ENCODE measurements at regions not wholly inside any gene's neighbourhood (a gene's known extent, or its start where the extent isn't known, plus 50 kb on each side); places are given as distances from the start of the nearest gene placed in this dataset.

DNA sequence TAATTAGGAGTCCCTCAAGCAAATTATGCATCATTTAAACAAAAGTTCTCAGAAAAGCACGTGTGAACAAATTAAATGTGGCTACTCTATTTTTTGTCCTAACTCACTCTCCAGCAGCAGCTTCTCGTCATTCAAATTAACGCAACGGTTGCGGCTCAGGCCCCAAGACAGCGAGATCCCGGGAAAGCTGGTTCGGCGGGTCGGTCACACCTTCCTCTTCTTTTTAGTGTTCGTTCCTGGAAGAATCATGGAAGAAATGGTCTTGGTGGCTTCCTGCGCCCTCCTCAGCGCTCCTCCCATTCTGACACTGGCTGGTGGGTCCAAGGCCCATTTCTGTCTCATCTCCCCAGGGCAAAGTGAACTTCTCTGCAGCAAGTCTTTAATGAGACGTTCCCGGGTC lies 382.8 kb upstream of the IRX1 start:
- TF ChIP-seq, protein P1, sequence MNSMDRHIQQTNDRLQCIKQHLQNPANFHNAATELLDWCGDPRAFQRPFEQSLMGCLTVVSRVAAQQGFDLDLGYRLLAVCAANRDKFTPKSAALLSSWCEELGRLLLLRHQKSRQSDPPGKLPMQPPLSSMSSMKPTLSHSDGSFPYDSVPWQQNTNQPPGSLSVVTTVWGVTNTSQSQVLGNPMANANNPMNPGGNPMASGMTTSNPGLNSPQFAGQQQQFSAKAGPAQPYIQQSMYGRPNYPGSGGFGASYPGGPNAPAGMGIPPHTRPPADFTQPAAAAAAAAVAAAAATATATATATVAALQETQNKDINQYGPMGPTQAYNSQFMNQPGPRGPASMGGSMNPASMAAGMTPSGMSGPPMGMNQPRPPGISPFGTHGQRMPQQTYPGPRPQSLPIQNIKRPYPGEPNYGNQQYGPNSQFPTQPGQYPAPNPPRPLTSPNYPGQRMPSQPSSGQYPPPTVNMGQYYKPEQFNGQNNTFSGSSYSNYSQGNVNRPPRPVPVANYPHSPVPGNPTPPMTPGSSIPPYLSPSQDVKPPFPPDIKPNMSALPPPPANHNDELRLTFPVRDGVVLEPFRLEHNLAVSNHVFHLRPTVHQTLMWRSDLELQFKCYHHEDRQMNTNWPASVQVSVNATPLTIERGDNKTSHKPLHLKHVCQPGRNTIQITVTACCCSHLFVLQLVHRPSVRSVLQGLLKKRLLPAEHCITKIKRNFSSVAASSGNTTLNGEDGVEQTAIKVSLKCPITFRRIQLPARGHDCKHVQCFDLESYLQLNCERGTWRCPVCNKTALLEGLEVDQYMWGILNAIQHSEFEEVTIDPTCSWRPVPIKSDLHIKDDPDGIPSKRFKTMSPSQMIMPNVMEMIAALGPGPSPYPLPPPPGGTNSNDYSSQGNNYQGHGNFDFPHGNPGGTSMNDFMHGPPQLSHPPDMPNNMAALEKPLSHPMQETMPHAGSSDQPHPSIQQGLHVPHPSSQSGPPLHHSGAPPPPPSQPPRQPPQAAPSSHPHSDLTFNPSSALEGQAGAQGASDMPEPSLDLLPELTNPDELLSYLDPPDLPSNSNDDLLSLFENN (IDR thresholded peaks at IDR 0.05; ENCODE audit: low read depth in 2 of 2, low read length in 2 of 2), result no peak
- no peak for TF ChIP-seq DNMT1 (IDR thresholded peaks at IDR 0.05)
- TF ChIP-seq, protein P2, sequence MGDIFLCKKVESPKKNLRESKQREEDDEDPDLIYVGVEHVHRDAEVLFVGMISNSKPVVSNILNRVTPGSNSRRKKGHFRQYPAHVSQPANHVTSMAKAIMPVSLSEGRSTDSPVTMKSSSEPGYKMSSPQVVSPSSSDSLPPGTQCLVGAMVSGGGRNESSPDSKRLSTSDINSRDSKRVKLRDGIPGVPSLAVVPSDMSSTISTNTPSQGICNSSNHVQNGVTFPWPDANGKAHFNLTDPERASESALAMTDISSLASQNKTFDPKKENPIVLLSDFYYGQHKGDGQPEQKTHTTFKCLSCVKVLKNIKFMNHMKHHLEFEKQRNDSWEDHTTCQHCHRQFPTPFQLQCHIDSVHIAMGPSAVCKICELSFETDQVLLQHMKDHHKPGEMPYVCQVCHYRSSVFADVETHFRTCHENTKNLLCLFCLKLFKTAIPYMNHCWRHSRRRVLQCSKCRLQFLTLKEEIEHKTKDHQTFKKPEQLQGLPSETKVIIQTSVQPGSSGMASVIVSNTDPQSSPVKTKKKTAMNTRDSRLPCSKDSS (IDR thresholded peaks at IDR 0.05; ENCODE audit: low read depth, partially characterized antibody), result no peak
- TF ChIP-seq, protein P3, sequence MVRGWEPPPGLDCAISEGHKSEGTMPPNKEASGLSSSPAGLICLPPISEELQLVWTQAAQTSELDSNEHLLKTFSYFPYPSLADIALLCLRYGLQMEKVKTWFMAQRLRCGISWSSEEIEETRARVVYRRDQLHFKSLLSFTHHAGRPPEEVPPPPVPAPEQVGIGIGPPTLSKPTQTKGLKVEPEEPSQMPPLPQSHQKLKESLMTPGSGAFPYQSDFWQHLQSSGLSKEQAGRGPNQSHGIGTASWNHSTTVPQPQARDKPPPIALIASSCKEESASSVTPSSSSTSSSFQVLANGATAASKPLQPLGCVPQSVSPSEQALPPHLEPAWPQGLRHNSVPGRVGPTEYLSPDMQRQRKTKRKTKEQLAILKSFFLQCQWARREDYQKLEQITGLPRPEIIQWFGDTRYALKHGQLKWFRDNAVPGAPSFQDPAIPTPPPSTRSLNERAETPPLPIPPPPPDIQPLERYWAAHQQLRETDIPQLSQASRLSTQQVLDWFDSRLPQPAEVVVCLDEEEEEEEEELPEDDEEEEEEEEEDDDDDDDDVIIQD (CRISPR knock-in tag; IDR thresholded peaks at IDR 0.05), result no peak
- TF ChIP-seq, protein P4, sequence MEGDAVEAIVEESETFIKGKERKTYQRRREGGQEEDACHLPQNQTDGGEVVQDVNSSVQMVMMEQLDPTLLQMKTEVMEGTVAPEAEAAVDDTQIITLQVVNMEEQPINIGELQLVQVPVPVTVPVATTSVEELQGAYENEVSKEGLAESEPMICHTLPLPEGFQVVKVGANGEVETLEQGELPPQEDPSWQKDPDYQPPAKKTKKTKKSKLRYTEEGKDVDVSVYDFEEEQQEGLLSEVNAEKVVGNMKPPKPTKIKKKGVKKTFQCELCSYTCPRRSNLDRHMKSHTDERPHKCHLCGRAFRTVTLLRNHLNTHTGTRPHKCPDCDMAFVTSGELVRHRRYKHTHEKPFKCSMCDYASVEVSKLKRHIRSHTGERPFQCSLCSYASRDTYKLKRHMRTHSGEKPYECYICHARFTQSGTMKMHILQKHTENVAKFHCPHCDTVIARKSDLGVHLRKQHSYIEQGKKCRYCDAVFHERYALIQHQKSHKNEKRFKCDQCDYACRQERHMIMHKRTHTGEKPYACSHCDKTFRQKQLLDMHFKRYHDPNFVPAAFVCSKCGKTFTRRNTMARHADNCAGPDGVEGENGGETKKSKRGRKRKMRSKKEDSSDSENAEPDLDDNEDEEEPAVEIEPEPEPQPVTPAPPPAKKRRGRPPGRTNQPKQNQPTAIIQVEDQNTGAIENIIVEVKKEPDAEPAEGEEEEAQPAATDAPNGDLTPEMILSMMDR (IDR thresholded peaks at IDR 0.05 in 2 of 3, conservative IDR thresholded peaks at IDR 0.05 in 1 of 3; ENCODE audit: insufficient read depth in 2 of 3, low read depth in 1 of 3, low read length in 3 of 3), result no peak
- no peak for TF ChIP-seq EZH2 (IDR thresholded peaks at IDR 0.05; ENCODE audit: borderline replicate concordance, low read depth, low read length)
- TF ChIP-seq SIN3A (IDR thresholded peaks at IDR 0.05; ENCODE audit: borderline replicate concordance in 2 of 2, control insufficient read depth in 1 of 2, low read depth in 2 of 2, low read length in 2 of 2), result no peak
- TF ChIP-seq ZNF217 (CRISPR knock-in tag; IDR thresholded peaks at IDR 0.05), result no peak
- TF ChIP-seq, protein P5, sequence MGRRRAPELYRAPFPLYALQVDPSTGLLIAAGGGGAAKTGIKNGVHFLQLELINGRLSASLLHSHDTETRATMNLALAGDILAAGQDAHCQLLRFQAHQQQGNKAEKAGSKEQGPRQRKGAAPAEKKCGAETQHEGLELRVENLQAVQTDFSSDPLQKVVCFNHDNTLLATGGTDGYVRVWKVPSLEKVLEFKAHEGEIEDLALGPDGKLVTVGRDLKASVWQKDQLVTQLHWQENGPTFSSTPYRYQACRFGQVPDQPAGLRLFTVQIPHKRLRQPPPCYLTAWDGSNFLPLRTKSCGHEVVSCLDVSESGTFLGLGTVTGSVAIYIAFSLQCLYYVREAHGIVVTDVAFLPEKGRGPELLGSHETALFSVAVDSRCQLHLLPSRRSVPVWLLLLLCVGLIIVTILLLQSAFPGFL (CRISPR knock-in tag; IDR thresholded peaks at IDR 0.05), result no peak
- TF ChIP-seq ZNF24 (IDR thresholded peaks at IDR 0.05), result no peak
- TF ChIP-seq CREB1 (IDR thresholded peaks at IDR 0.05), result no peak
- TF ChIP-seq CREB1 (CRISPR knock-in tag; IDR thresholded peaks at IDR 0.05), result no peak
- no peak for TF ChIP-seq CHD1 (IDR thresholded peaks at IDR 0.05; ENCODE audit: low read length)
